ENCODE measurements at regions not wholly inside any gene's neighbourhood (a gene's known extent, or its start where the extent isn't known, plus 50 kb on each side); places are given as distances from the start of the nearest gene placed in this dataset.

DNA sequence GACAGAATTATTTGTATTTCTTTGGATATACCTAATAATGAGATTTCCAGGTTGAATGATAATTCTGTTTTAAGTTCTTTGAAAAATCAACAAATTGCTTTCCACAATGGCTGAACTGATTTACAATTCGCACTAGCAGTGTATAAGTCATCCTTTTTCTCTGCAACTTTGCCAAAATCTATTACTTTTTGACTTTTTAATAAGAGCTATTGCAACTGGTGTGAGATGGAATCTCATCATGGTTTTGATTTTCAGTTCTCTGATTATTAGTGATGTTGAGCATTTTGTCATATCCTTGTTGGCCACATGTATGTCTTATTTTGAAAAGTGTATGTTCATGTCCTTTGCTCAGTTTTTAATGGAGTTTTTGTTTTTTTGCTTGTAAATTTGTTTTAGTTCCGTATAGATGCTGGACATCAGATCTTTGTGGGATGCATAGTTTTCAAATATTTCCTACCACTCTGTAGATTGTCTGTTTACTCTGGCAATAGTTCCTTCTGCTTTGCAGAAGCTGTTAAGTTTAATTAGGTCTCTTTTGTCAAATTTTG is 409.8 kb upstream of the CITED2 start:
- ATAC-seq (ENCODE audit: low read depth), result no peak

DNA sequence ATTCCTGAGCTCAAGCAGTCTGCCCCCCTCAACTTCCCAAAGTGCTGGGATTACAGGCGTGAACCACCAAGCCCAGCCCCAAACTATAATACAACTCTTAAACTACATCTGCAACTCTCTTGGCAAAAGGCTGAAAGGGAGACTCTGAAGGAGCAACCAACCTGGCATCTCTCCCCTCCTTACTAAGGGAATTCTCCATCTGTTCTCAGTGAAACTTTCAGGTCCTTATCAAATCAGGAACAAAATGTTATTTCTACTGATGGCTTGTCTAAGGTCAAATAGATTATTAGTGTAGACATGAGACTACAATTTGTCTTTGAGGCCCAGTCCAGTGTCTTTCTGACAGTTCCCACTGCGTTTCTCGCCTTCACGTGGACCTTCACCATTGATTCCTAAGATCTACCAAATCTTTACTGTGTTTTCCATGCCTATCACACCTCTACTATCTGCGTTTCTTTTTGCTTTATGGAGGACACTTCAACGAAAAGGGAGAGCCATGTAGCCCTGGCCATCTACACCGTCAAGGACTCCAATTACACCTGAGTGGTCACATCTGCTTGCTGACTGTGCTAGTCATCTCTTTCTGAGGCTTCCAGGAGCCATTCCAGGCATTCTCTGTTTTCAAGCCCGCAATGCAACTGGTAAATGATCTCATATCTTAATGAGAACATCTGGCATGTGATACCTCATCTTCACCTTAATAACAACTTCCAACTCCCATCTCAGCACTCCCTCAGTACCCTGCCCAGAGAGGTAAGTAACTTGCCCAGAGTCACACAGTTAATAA is 405.7 kb upstream of the CITED2 start:
- Mint-ChIP-seq H3K36me3 (ENCODE audit: low read depth) (no peaks in the 10 kb centered on the region), H3K27ac (no peak overlapping the region), H3K4me3 (no peak overlapping the region), H3K27me3 (no peaks in the 10 kb centered on the region), H3K4me1 (no peaks in the 10 kb centered on the region), H3K9me3 (peaks cover 5% of the 10 kb centered on the region)
- CTCF ChIA-PET, result no interaction called here
- TF ChIP-seq, protein P1, sequence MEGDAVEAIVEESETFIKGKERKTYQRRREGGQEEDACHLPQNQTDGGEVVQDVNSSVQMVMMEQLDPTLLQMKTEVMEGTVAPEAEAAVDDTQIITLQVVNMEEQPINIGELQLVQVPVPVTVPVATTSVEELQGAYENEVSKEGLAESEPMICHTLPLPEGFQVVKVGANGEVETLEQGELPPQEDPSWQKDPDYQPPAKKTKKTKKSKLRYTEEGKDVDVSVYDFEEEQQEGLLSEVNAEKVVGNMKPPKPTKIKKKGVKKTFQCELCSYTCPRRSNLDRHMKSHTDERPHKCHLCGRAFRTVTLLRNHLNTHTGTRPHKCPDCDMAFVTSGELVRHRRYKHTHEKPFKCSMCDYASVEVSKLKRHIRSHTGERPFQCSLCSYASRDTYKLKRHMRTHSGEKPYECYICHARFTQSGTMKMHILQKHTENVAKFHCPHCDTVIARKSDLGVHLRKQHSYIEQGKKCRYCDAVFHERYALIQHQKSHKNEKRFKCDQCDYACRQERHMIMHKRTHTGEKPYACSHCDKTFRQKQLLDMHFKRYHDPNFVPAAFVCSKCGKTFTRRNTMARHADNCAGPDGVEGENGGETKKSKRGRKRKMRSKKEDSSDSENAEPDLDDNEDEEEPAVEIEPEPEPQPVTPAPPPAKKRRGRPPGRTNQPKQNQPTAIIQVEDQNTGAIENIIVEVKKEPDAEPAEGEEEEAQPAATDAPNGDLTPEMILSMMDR (IDR thresholded peaks at IDR 0.05), result no peak
- DNase-seq (no peak), ATAC-seq (ENCODE audit: low read depth) (no peak)
- intact Hi-C loops (cut with micrococcal nuclease), result no loop called here
- POLR2A ChIA-PET, result no interaction called here

More for the DNA sequence above, 409.8 kb upstream of the CITED2 start:
- POLR2A ChIA-PET, result no interaction called here
- Mint-ChIP-seq H3K4me1 (no peaks in the 10 kb centered on the region), H3K9me3 (peaks cover 5% of the 10 kb centered on the region), H3K27me3 (no peaks in the 10 kb centered on the region), H3K36me3 (ENCODE audit: low read depth) (no peaks in the 10 kb centered on the region), H3K27ac (no peak overlapping the region), H3K4me3 (no peak overlapping the region)
- CTCF ChIA-PET, result no interaction called here
- no peak for DNase-seq
- intact Hi-C loops (cut with micrococcal nuclease), result no loop called here
- TF ChIP-seq, protein P1 (IDR thresholded peaks at IDR 0.05), result no peak

DNA sequence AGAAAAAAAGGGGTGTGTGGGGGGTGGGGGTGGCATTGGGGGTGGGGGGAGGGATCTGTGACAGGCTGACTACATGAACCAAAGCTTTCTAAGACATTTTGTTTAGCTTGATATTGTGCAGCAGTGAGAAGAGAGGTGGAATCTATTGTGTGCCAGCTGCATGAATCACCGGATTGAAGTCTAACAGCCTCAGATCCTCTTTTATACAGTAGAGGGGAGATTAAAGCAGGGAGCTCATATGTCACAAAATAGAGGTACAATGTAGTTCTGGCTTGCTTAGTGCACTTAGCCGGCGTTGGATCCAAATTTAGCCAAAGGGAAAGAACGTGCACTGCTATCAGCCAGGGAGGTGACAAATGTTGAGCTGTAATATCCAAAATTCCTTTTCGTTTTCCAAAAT is 404.2 kb upstream of the CITED2 start:
- Mint-ChIP-seq H3K27ac (no peak overlapping the region), H3K36me3 (ENCODE audit: low read depth) (no peaks in the 10 kb centered on the region), H3K4me3 (no peak overlapping the region), H3K4me1 (no peaks in the 10 kb centered on the region), H3K9me3 (no peaks in the 10 kb centered on the region), H3K27me3 (no peaks in the 10 kb centered on the region)
- intact Hi-C loops (cut with micrococcal nuclease), result no loop called here
- ATAC-seq (ENCODE audit: low read depth) (no peak), DNase-seq (no peak)
- TF ChIP-seq, protein P1 (IDR thresholded peaks at IDR 0.05), result no peak
- ChIA-PET CTCF (no interaction called here), POLR2A (no interaction called here)

DNA sequence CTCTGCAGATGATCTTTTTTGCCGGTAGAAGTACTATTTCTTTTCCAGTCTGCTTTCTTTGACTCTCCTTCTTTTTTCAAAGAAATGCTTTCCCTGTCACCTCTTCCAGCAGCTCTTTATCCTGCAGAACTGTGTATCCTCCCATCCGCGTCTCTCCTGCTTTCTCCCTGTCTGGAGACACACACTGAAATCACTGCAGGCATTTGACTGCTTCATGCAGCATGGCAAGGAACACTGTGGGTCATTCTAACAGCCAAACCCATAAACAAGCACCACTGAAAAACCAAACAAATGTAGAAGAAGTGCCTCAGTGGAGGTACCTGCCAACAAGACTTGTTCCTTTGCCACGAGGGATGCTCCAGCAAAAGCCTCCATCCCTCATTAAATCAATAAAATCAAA is 403.7 kb upstream of the CITED2 start:
- ChIA-PET CTCF (no interaction called here), POLR2A (no interaction called here)

DNA sequence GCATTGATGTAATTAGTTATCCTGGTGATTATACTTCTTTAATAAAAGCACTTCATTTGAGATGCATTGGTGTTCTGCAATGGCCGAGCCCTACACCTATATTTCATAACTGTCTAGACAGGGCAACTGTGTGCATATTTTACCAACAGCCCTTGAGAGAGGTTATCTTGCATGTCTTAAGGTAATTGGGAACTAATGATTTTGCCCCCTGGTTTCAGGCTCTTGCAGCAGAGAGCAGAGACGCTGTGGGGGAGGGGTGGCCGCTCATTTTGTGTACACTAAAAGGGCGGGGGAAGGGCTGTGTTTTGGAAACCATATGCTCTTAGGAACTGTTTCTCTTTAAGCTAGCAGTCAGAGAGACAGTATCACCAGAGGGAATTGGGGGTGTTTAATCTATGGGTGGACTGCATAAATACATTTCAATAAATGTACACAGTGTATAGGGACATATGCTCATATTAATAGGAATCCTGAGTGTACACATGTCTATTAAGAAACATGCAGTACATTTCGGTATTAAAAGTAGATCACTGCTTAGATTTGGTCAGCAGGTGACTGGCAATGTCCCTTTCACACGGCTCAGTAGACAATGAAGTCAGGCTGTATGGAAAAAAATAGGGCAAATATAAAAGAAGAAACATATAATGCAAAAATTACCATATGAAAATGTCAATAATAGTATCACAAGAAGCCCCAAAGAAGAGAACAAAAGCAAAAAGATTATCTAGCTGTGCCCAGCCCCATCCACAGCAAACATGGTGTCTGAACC is 402.9 kb upstream of the CITED2 start:
- H3K27ac Mint-ChIP-seq, result no peak overlapping the region
- TF ChIP-seq, protein P1 (IDR thresholded peaks at IDR 0.05), result no peak
- no peak for DNase-seq
- POLR2A ChIA-PET, result no interaction called here
- CTCF ChIA-PET, result no interaction called here
- intact Hi-C loops (cut with micrococcal nuclease), result no loop called here
- H3K9me3 Mint-ChIP-seq, result no peaks in the 10 kb centered on the region
- no peaks in the 10 kb centered on the region for H3K4me1 Mint-ChIP-seq
- H3K27me3 Mint-ChIP-seq, result no peaks in the 10 kb centered on the region
- no peak for ATAC-seq (ENCODE audit: low read depth)
- no peak overlapping the region for H3K4me3 Mint-ChIP-seq
- no peaks in the 10 kb centered on the region for H3K36me3 Mint-ChIP-seq (ENCODE audit: low read depth)

More for the DNA sequence above, 403.7 kb upstream of the CITED2 start:
- intact Hi-C loops (cut with micrococcal nuclease), result no loop called here
- ATAC-seq (ENCODE audit: low read depth), result no peak
- H3K36me3 Mint-ChIP-seq (ENCODE audit: low read depth), result no peaks in the 10 kb centered on the region
- no peaks in the 10 kb centered on the region for H3K9me3 Mint-ChIP-seq
- no peak overlapping the region for H3K4me3 Mint-ChIP-seq
- TF ChIP-seq, protein P1 (IDR thresholded peaks at IDR 0.05), result no peak
- H3K27me3 Mint-ChIP-seq, result no peaks in the 10 kb centered on the region
- DNase-seq, result no peak
- H3K4me1 Mint-ChIP-seq, result no peaks in the 10 kb centered on the region
- no peak overlapping the region for H3K27ac Mint-ChIP-seq
